ENCODE measurements at regions not wholly inside any gene's neighbourhood (a gene's known extent, or its start where the extent isn't known, plus 50 kb on each side); places are given as distances from the start of the nearest gene placed in this dataset.
"Not testable (repeated sequence)": the region's sequence is repeated elsewhere in the genome, so short reads cannot be mapped to it uniquely, and the experiment has no call there.

- no peak for DNase-seq (ENCODE audit: low read depth in 2 of 2, low spot score in 1 of 2)
These were observed 1377.4 kb upstream of the ACVR2A start for GRCh38 chr2:146467425-146467824.

DNA sequence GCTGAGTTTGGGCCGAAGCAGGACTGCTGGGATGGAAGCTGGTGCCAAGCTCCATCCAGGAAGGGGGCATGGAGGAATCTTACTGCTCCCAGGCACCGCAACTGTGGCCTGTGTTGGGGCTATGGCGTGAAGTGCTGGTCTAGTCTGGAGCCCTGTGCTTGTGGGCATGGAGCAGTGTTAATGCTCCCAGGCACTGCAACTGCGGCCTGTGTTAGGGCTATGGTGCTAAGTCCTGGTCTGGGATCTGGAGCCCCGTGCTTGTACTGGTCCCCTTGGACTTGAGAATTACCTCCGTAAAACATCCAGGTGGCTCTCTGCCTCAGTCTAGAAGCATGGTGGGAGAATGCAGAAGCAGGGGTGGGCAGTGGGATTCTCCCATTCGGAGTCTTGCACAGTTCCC is 1379.4 kb upstream of the ACVR2A start:
- no peak for DNase-seq (ENCODE audit: low read depth in 2 of 2, low spot score in 1 of 2)

DNA sequence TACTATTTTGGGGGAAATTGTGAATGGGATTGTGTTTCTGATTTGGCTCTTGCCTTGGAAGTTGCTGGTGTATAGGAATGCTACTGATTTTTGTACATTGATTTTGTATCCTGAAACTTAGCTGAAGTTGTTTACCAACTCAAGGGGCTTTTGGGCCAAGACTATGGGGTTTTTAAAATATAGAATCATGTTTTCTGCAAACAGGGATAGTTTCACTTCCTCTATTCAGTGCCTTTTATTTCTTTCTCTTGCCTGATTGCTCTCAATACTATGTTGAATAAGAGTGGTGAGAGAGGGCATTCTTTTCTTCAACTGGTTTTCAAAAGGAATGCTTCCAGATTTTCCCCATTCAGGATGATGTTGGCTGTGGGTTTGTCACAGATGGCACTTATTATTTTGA is 1383.8 kb upstream of the ACVR2A start:
- no peak for DNase-seq (ENCODE audit: low read depth in 2 of 2, low spot score in 1 of 2)

DNA sequence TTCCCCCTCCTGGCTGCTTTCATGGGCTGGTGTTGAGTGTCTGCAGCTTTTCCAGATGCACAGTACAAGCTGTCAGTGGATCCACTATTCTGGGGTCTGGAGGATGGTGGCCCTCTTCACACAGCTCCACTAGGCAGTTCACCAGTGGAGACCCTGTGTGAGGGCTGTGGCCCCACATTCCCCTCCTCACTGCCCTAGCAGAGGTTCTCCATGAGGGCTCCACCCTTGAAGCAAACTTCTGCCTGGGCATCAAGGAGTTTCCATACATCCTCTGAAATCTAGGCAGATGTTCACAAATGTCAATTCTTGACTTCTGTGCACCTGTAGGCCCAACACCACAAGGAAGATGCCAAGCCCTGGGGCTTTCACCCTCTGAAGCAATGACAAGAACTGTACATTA is 1386.2 kb upstream of the ACVR2A start:
- DNase-seq (ENCODE audit: low read depth in 2 of 2, low spot score in 1 of 2), result no peak

- no peak for DNase-seq (ENCODE audit: low read depth in 2 of 2, low spot score in 1 of 2)
These were observed 1387.6 kb upstream of the ACVR2A start for GRCh38 chr2:146457221-146457620.

GRCh38 chr2:146455325-146455724 is 1389.5 kb upstream of the ACVR2A start:
- DNase-seq (ENCODE audit: low read depth in 2 of 2, low spot score in 1 of 2), result no peak

DNA sequence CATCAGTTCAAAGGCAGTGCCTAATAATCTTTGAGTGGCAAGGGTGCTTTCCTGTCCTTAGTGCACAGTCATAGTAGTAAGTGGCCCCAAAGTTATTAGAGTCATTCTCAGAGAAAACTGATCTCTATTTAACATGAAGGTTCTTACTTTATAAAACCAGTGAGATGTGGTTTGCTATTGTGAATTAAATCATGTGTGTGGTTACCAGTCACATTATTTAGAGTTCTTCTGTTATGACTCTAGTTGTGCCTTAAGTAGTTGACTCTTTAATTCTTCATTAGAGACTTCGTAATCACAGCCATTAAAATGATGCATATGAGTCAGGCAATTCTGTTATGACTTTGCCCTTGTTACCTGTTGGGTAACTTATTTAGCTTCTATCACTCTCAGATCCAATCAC is 1392.9 kb upstream of the ACVR2A start:
- DNase-seq (ENCODE audit: low read depth in 2 of 2, low spot score in 1 of 2), result no peak

GRCh38 chr2:146450131-146450530 is 1394.7 kb upstream of the ACVR2A start:
- no peak for DNase-seq (ENCODE audit: low read depth in 2 of 2, low spot score in 1 of 2)

DNA sequence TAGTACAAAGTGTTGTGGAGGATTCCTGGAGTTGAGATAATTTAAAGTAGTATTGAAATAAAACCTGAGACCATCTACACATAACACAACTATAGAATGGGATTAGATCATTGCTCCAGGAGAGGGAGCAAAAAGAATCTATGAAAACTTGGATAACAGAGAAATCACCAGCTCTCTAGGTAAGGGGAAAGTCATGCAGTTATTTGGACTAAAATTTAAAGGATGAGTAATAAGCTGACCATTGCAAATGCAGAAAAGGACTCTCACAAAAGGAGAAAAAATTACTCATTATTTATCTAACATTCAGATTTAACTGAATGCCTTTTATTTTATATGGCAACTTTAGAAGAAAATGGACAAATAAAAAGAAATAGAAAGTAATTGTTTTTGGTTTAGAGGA is 1399.8 kb upstream of the ACVR2A start:
- no peak for DNase-seq (ENCODE audit: low read depth in 2 of 2, low spot score in 1 of 2)

GRCh38 chr2:146444085-146444484 is 1400.7 kb upstream of the ACVR2A start:
- DNase-seq (ENCODE audit: low read depth in 2 of 2, low spot score in 1 of 2), result no peak

DNA sequence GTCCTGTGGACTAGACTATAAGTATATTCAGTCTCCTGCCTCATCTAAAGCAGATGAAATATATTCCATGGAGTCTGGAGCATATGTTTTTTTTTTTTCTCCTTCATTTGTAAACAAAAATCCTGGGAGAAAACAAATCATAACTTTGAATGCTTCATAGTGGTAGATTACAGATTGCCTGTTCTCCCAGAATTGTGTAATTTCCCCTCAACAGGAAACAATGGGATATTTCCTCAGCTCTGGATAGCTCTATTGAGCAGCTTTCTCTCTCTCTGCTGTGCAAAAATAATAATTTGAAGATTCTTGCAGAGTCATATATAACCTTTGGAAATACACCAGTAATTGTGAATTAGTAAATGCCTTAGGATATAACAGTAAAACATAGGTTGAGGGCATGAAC is 1406.6 kb upstream of the ACVR2A start:
- no peak for DNase-seq (ENCODE audit: low read depth in 2 of 2, low spot score in 1 of 2)

GRCh38 chr2:146437712-146438111 is 1407.1 kb upstream of the ACVR2A start:
- no peak for DNase-seq (ENCODE audit: low read depth in 2 of 2, low spot score in 1 of 2)

GRCh38 chr2:146433116-146433875 is 1411.5 kb upstream of the ACVR2A start:
- DNase-seq (ENCODE audit: low read depth in 2 of 2, low spot score in 1 of 2), result no peak

GRCh38 chr2:146429366-146429765 is 1415.5 kb upstream of the ACVR2A start:
- no peak for DNase-seq (ENCODE audit: low read depth in 2 of 2, low spot score in 1 of 2)

DNA sequence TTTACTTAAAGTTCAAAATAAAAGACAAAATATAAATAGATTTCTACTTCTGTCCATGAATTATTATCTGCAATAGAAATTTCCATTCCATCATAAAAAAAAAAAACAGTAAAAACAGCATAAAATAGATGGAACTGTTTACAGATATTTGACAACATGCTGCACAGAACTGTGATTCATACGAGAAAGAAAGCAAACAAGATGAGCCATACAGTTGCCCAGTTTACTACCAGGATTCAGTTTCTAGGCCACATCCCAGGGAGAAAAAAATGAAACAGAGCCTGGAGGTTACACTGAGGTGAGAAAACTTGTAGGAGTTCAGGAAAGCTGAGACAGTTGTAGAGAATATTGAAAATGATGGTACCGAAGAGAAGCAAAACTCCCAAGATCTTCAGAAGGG is 1426.9 kb upstream of the ACVR2A start:
- DNase-seq (ENCODE audit: low read depth in 2 of 2, low spot score in 1 of 2), result no peak

DNA sequence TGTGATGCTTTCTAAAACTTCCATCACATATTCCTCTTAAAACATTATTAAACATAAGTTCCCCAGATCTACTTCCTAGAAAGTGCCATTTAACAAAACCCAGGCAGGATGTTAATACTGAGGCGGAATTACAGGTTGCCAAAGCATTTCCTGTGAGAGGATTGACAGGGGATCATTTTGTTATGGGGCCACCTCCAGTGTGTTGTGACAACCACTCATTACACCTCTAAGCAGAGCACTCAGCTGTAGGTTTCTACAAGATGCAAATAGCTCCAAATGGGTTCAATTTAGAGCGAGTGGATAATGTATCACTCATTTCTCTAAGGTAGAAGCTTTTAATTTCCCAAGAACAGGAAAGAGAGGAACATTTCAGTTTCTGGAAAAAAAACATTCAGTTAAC is 1429.5 kb upstream of the ACVR2A start:
- DNase-seq (ENCODE audit: low read depth in 2 of 2, low spot score in 1 of 2), result no peak

GRCh38 chr2:146414456-146414855 is 1430.4 kb upstream of the ACVR2A start:
- no peak for DNase-seq (ENCODE audit: low read depth in 2 of 2, low spot score in 1 of 2)

GRCh38 chr2:146413086-146413610 is 1431.7 kb upstream of the ACVR2A start:
- no peak for DNase-seq (ENCODE audit: low read depth in 2 of 2, low spot score in 1 of 2)

- no peak for DNase-seq (ENCODE audit: low read depth in 2 of 2, low spot score in 1 of 2)
These were observed 1432.2 kb upstream of the ACVR2A start for GRCh38 chr2:146412625-146413024.

- not testable (repeated sequence) for DNase-seq (ENCODE audit: low read depth in 2 of 2, low spot score in 1 of 2)
These were observed 1439.2 kb upstream of the ACVR2A start for GRCh38 chr2:146405402-146406309.

- not testable (repeated sequence) for DNase-seq (ENCODE audit: low read depth in 2 of 2, low spot score in 1 of 2)
These were observed 1441.2 kb upstream of the ACVR2A start for GRCh38 chr2:146403546-146404160.

DNA sequence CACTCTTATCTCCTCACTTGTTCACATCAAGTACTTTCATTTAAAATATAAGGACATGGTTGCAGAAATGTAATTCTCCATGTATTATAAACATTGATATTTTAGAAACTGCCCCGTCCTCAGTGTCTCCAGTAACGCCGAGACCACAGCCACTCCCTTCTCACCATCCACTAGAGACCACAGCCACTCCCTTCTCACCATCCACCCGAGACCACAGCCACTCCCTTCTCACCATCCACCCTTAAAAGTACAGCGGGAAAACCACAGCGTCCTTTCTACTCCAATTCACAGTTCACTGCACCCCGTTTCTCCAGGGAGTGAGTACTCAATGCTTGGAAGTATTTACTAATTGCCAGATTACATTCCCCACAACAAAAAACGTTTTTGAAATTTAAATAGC is 1452.2 kb upstream of the ACVR2A start:
- DNase-seq (ENCODE audit: low read depth in 2 of 2, low spot score in 1 of 2), result no peak

All from stimulated activated CD8-positive, alpha-beta memory T cell treated with anti-CD3 and anti-CD28 coated beads, Interleukin-4, amount 100 ng/mL, for 1 hour (primary cell).